Heart right ventricle (tissue), 16 donors: ENCODE measurements at regions not wholly inside any gene's neighbourhood (a gene's known extent, or its start where the extent isn't known, plus 50 kb on each side); places are given as distances from the start of the nearest gene placed in this dataset.

ENCODE experiments used
- ATAC-seq, 8 donors: fragments of 200-7000 bp; cut with Tn5 transposase; one replicate each; pipeline ENCODE4 v1.9.1; 2020; ENCODE audit warnings: mild to moderate bottlenecking in 8 of 8, moderate library complexity in 8 of 8, moderate number of reproducible peaks in 1 of 8
- DNase-seq, 2 donors: peaks; one replicate each; pipeline ENCODE4 v3.0.0-alpha.2; 2020
- H3K27ac ChIP-seq, 10 donors: fragments of 200-600 bp; sonication (generic) in 2 of 10; one replicate each; pipeline versions ENCODE4 v1.5.0 to v1.8.0; 2020 to 2022; ENCODE audit warnings: mild to moderate bottlenecking in 3 of 10
- H3K27me3 ChIP-seq, 7 donors: fragments of 200-600 bp; one replicate each; pipeline ENCODE4 v1.8.0; 2021 to 2022; ENCODE audit warnings: mild to moderate bottlenecking in 2 of 7
- H3K36me3 ChIP-seq, 9 donors: fragments of 200-600 bp; sonication (generic) in 1 of 9; one replicate each; pipeline versions ENCODE4 v1.5.0 to v1.8.0; 2020 to 2022; ENCODE audit warnings: mild to moderate bottlenecking in 2 of 9
- H3K4me1 ChIP-seq, 9 donors: fragments of 200-600 bp; sonication (generic) in 1 of 9; one replicate each; pipeline versions ENCODE4 v1.5.0 to v1.8.0; 2020 to 2022; ENCODE audit warnings: mild to moderate bottlenecking in 4 of 9
- H3K4me3 ChIP-seq, 10 donors: fragments of 200-600 bp; sonication (generic) in 2 of 10; one replicate each; pipeline versions ENCODE4 v1.5.0 to v1.8.0; 2020 to 2022; ENCODE audit warnings: mild to moderate bottlenecking in 7 of 10, moderate library complexity in 2 of 10
- H3K9me3 ChIP-seq, 11 donors: fragments of 200-600 bp in 10 of 11; sonication (generic) in 2 of 11; one replicate each; pipeline versions ENCODE4 v1.5.0 to v1.8.0; 2013 to 2022; ENCODE audit warnings: mild to moderate bottlenecking in 2 of 11, control low read depth in 1 of 11, moderate library complexity in 1 of 11
- CTCF ChIP-seq, 9 donors: fragments of 200-600 bp; sonication (generic) in 2 of 9; IDR thresholded peaks; one replicate each; pipeline versions ENCODE4 v1.5.0 to v1.8.0; 2021 to 2022; ENCODE audit warnings: antibody characterized with exemption in 9 of 9, mild to moderate bottlenecking in 5 of 9, moderate library complexity in 1 of 9
- WGBS, 2 donors: extraction: QIAGEN DNeasy Blood & Tissue Kit; methylation state at CpG; one replicate each; pipeline ENCODE4 v1.1.7; 2013; ENCODE audit warnings: inconsistent platforms in 1 of 2; 5-methylcytosine and 5-hydroxymethylcytosine counted together
- intact Hi-C, 10 donors: fragments of 100-400 bp; cut with DNase I; formaldehyde crosslinking; loops; one replicate each; pipeline versions ENCODE4 v1.11.1 to v1.14.2; 2022
- donor health status: Arrhythmogenic right ventricular cardiomyopathy.
- donor health status: ischemic (EF 13 %, LVEDD 7.1; RV severe dilation, severe dysfunction).
- donor health status: healthy with polysubstance abuse.
- donor health status: DM: no; HTN: yes; CAD: no.
- donor health status: DM: no; HTN: no; CAD: no.
- donor health status: ischemic (EF 25% LVEDD 6.9; RV normal size, moderate dysfunction).
- donor health status: ischemic (EF 25% LVEDD 5.7; RV mildly dilated, moderate dysfunction).
- donor health status: healthy.
- donor health status: DM: yes; HTN: yes; CAD: no.
- donor health status: Ischemic cardiomyopathy.
- donor health status: ischemic (EF 35%, LVEDD 5.7; RV mildly dilated, moderate dysfunction).
- donor health status: nonischemic (EF 11% LVEDD 7.7; RV severe dilation, severe dysfunction).
- donor health status: DM: yes; HTN: yes; CAD: no.
- donor health status: PGD.
- donor health status: ischemic (EF 29% LVEDD 5.4; RV normal size, mild dysfunction).
- donor health status: nonischemic (EF 23%, LVEDD 6.1; RV moderate dilation, normal function).

GRCh38 chr11:33942954-33943353 lies 51.1 kb upstream of the LMO2 start:
- TF ChIP-seq CTCF (IDR thresholded peaks at IDR 0.05) = no peak
- intact Hi-C loops = loop anchor here in 1 of 10 donors (5.0 kb wide), 1 partner anchor 76 kb away; no protein-coding TSS in a partner anchor
- 31 to 54% methylated on average over 4 of the region's 4 CpGs for WGBS, 2 donors
- Histone ChIP-seq H3K4me1 (peaks cover 6 to 38% (median 29%) of the 10 kb centered on the region in 9 donors), H3K27me3 (no peaks in the 10 kb centered on the region), H3K36me3 (no peaks in the 10 kb centered on the region), H3K27ac (peak overlapping the region in 4 of 10 donors; percentile 27 to 79 (median 58)), H3K4me3 (no peak overlapping the region), H3K9me3 (no peaks in the 10 kb centered on the region)
- DNase-seq (peak in 1 of 2 donors; percentile 58), ATAC-seq (peak; percentile 46 to 85 (median 78))

- no peaks in the 10 kb centered on the region for H3K9me3 ChIP-seq
- no peaks in the 10 kb centered on the region for H3K36me3 ChIP-seq
- H3K27ac ChIP-seq = peak overlapping the region in 8 of 10 donors; percentile 22 to 79 (median 66)
- intact Hi-C loops = loop anchor here in 1 of 10 donors (5.0 kb wide), 1 partner anchor 74 kb away; no protein-coding TSS in a partner anchor
- WGBS, 2 donors = 15 to 26% methylated on average over 7 of the region's 7 CpGs
- H3K4me3 ChIP-seq = no peak overlapping the region
- DNase-seq = peak in 1 of 2 donors; percentile 30
- no peak for TF ChIP-seq CTCF (IDR thresholded peaks at IDR 0.05)
- peak; percentile 34 to 73 (median 67) for ATAC-seq
- no peaks in the 10 kb centered on the region for H3K27me3 ChIP-seq
- H3K4me1 ChIP-seq = peaks cover 10 to 50% (median 41%) of the 10 kb centered on the region in 9 donors
Measured at GRCh38 chr11:33941637-33942160, 49.8 kb upstream of the LMO2 start.
